GM12878 (cell line): ENCODE measurements at regions not wholly inside any gene's neighbourhood (a gene's known extent, or its start where the extent isn't known, plus 50 kb on each side); places are given as distances from the start of the nearest gene placed in this dataset.

Experiments used
- ATAC-seq: fragments of 200-7000 bp; cut with Tn5 transposase; 3 replicates; pipeline ENCODE4 v1.9.1; 2020; ENCODE audit warnings: mild to moderate bottlenecking, moderate library complexity
- BruUV-seq: library from RNA; stranded (reverse); fragments of 400-500 nt; replicated peaks from 2 replicates; lab custom pipeline; 2021; lab: Mats Ljungman, UMichigan
- CTCF ChIA-PET: fragments of 300-600 bp; sonication (Branson Sonifier 250); formaldehyde crosslinking; extraction: SDS; loops from one replicate; lab custom pipeline; 2021; ENCODE audit warnings: inconsistent platforms; lab: Yijun Ruan, JAX
- POLR2A ChIA-PET: fragments of 350-600 bp; formaldehyde crosslinking; extraction: SDS; loops from one replicate; lab custom pipeline; 2021; ENCODE audit warnings: inconsistent platforms; lab: Charles Lee
- RAD21 ChIA-PET: fragments of 300-600 bp; sonication (Branson Sonifier 250); formaldehyde crosslinking; loops from one replicate; lab custom pipeline; 2023; ENCODE audit warnings: antibody characterized with exemption; ENCODE audit not compliant: unreplicated experiment; lab: Charles Lee
- SMC1A ChIA-PET: fragments of 300-600 bp; sonication (Branson Sonifier 250); formaldehyde crosslinking; loops from one replicate; lab custom pipeline; 2023; ENCODE audit not compliant: unreplicated experiment, uncharacterized antibody; lab: Charles Lee
- DNase-seq: peaks from one replicate; pipeline ENCODE4 v3.0.0-alpha.2; 2011; ENCODE audit warnings: low read depth, low spot score
- FAIRE-seq: peaks from 3 replicates; lab custom pipeline; 2011; peaks lifted over from hg19 to GRCh38; lab: Jason Lieb, UNC
- H2AFZ ChIP-seq: 2 replicates; pipeline ENCODE4 v1.6.0; 2011; ENCODE audit warnings: low read depth, low read length, control low read depth; ENCODE audit not compliant: control insufficient read depth
- H3K27ac ChIP-seq: 2 replicates; pipeline ENCODE4 v1.5.1; 2011; ENCODE audit warnings: control low read depth; ENCODE audit not compliant: control insufficient read depth, insufficient read depth
- H3K27me3 ChIP-seq, 2 experiments: replicated peaks in 1 of 2; 2 replicates each; pipeline versions ENCODE4 v1.6.0 to v1.6.1; 2011; ENCODE audit warnings: low read length in 1 of 2; ENCODE audit not compliant: control insufficient read depth in 2 of 2, insufficient read depth in 2 of 2
- H3K36me3 ChIP-seq, 2 experiments: 2 replicates each; pipeline ENCODE4 v1.5.1; 2011; ENCODE audit warnings: low read length in 1 of 2; ENCODE audit not compliant: control insufficient read depth in 2 of 2, insufficient read depth in 2 of 2
- H3K4me1 ChIP-seq: 2 replicates; pipeline ENCODE4 v1.6.1; 2011; ENCODE audit warnings: mild to moderate bottlenecking, low read length, moderate library complexity, mixed read lengths; ENCODE audit not compliant: control insufficient read depth, insufficient read depth
- H3K4me2 ChIP-seq: 2 replicates; pipeline ENCODE4 v1.6.0; 2011; ENCODE audit warnings: control low read depth; ENCODE audit not compliant: control insufficient read depth, insufficient read depth
- H3K4me3 ChIP-seq: fragments of 200-600 bp; sonication (generic); 2 replicates; pipeline ENCODE4 v1.5.1; 2016
- H3K79me2 ChIP-seq: 2 replicates; pipeline ENCODE4 v1.6.0; 2011; ENCODE audit warnings: low read length; ENCODE audit not compliant: control insufficient read depth, insufficient read depth
- H3K9ac ChIP-seq: 2 replicates; pipeline ENCODE4 v1.8.0; 2011; ENCODE audit warnings: low read length, control low read depth, mixed read lengths; ENCODE audit not compliant: control insufficient read depth, insufficient read depth
- H3K9me3 ChIP-seq: replicated peaks from 3 replicates; pipeline ENCODE4 v1.5.1; 2011; ENCODE audit warnings: mild to moderate bottlenecking, low read length; ENCODE audit not compliant: control insufficient read depth, insufficient read depth
- H4K20me1 ChIP-seq: 2 replicates; pipeline ENCODE4 v1.6.0; 2011; ENCODE audit not compliant: control insufficient read depth, insufficient read depth
- BRCA1 ChIP-seq: IDR thresholded peaks from 2 replicates; pipeline ENCODE4 v1.6.1; 2011; ENCODE audit warnings: low read depth, low read length, improper control_type of control experiment
- DPF2 ChIP-seq: fragments of 450-650 bp; IDR thresholded peaks from 2 replicates; pipeline ENCODE4 v1.6.1; 2017; ENCODE audit warnings: mild to moderate bottlenecking
- FOXK2 ChIP-seq: fragments of 450-650 bp; IDR thresholded peaks from 2 replicates; pipeline ENCODE4 v1.6.1; 2017; ENCODE audit warnings: mild to moderate bottlenecking, moderate library complexity
- FOXM1 ChIP-seq: IDR thresholded peaks from 2 replicates; pipeline ENCODE4 v1.6.1; 2012; ENCODE audit warnings: low read depth, mild to moderate bottlenecking, inconsistent platforms, low read length, moderate library complexity
- IRF4 ChIP-seq: IDR thresholded peaks from 2 replicates; pipeline ENCODE4 v1.6.1; 2011; ENCODE audit warnings: low read depth, low read length
- MEF2B ChIP-seq: fragments of 450-650 bp; IDR thresholded peaks from 2 replicates; pipeline ENCODE4 v1.6.1; 2018; ENCODE audit warnings: mild to moderate bottlenecking, moderate library complexity; ENCODE audit not compliant: partially characterized antibody, poor library complexity, severe bottlenecking
- MXI1 ChIP-seq: fragments of 150-350 bp; IDR thresholded peaks from 2 replicates; pipeline ENCODE4 v1.6.1; 2011; ENCODE audit warnings: low read depth, mild to moderate bottlenecking, inconsistent platforms, low read length, improper control_type of control experiment
- NFXL1 ChIP-seq: fragments of 450-650 bp; IDR thresholded peaks from 2 replicates; pipeline ENCODE4 v1.6.1; 2017; ENCODE audit warnings: antibody characterized with exemption, mild to moderate bottlenecking, borderline replicate concordance
- NR2F1 ChIP-seq: fragments of 450-650 bp; conservative IDR thresholded peaks from 2 replicates; pipeline ENCODE4 v1.6.1; 2017; ENCODE audit warnings: mild to moderate bottlenecking
- PAX5 ChIP-seq: IDR thresholded peaks from 2 replicates; pipeline ENCODE4 v1.6.1; 2011; ENCODE audit warnings: low read depth, low read length, borderline replicate concordance
- PAX8 ChIP-seq: fragments of 450-650 bp; IDR thresholded peaks from 2 replicates; pipeline ENCODE4 v1.6.1; 2017; ENCODE audit warnings: mild to moderate bottlenecking, moderate library complexity
- POLR2AphosphoS2 ChIP-seq: IDR thresholded peaks from 2 replicates; pipeline ENCODE4 v1.6.1; 2011; ENCODE audit warnings: low read depth, mild to moderate bottlenecking, low read length, improper control_type of control experiment, moderate library complexity
- RAD21 ChIP-seq: IDR thresholded peaks from 2 replicates; pipeline ENCODE4 v1.6.1; 2011; ENCODE audit warnings: mild to moderate bottlenecking, low read depth, low read length, moderate library complexity; ENCODE audit not compliant: insufficient read depth
- RUNX3 ChIP-seq: IDR thresholded peaks from 2 replicates; pipeline ENCODE4 v1.6.1; 2012; ENCODE audit warnings: low read length, inconsistent platforms
- SRF ChIP-seq, 2 experiments: IDR thresholded peaks; 2 replicates each; pipeline ENCODE4 v1.6.1; 2011; ENCODE audit warnings: low read depth in 2 of 2, low read length in 2 of 2, mild to moderate bottlenecking in 1 of 2, moderate library complexity in 1 of 2
- YBX1 ChIP-seq: fragments of 450-650 bp; IDR thresholded peaks from 2 replicates; pipeline ENCODE4 v1.6.1; 2016; ENCODE audit warnings: antibody characterized with exemption
- ZNF384 ChIP-seq: IDR thresholded peaks from 2 replicates; pipeline ENCODE4 v1.6.1; 2012; ENCODE audit warnings: low read depth, mild to moderate bottlenecking, low read length, improper control_type of control experiment, borderline replicate concordance
- WGBS: methylation state at CpG from one replicate; pipeline ENCODE4 v1.1.6; 2016; ENCODE audit warnings: low lambda C conversion rate; ENCODE audit not compliant: insufficient replicate concordance, insufficient coverage; ENCODE audit errors: missing lambda C conversion rate; 5-methylcytosine and 5-hydroxymethylcytosine counted together
- in situ Hi-C: fragments of 300-500 bp; cut with MboI; formaldehyde crosslinking; loops from 9 replicates; pipeline ENCODE4 v1.14.3; 2018; ENCODE audit warnings: mixed read lengths
- intact Hi-C: fragments of 100-400 bp; cut with micrococcal nuclease; formaldehyde crosslinking; loops from one replicate; pipeline ENCODE4 v1.14.2; 2022; ENCODE audit not compliant: unreplicated experiment
- TF ChIP-seq, protein P1 (sequence below): IDR thresholded peaks from 2 replicates; pipeline ENCODE4 v1.6.1; 2012; ENCODE audit warnings: improper control_type of control experiment, low read depth, low read length; ENCODE audit not compliant: insufficient replicate concordance

DNA sequence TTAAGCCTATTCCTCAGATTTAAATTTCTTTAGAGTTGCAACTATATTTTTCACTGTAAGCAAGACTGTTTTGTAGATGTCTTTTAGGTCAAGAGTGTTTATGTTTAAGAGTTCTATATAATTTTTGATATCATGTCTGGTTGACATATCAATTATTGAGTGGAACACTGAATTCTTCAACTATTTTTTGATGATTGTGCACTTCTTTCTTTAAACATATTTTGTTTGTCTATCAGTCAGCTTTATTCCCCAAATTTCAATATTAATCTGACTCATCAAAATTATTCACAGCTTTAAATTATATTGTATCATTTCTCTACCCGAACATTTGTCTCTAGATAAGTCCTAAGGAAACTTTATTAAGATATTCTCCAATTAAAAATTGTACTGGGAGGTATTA, 933.6 kb upstream of the ROBO1 start:
- Histone ChIP-seq H3K4me3 (no peak overlapping the region), H3K27ac (no peak overlapping the region), H3K9ac (no peak overlapping the region), H3K36me3 (no peaks in the 10 kb centered on the region), H3K4me2 (no peak overlapping the region), H3K79me2 (no peaks in the 10 kb centered on the region), H4K20me1 (no peaks in the 10 kb centered on the region), H3K27me3 (no peaks in the 10 kb centered on the region), H3K4me1 (no peaks in the 10 kb centered on the region), H2AFZ (no peak overlapping the region), H3K9me3 (no peaks in the 10 kb centered on the region; the same call in 2 of the 3 replicates)
- SMC1A ChIA-PET = no interaction called here
- no peak for DNase-seq
- RAD21 ChIA-PET = no interaction called here
- no peak for FAIRE-seq
- in situ Hi-C loops = no loop called here
- CTCF ChIA-PET = interaction anchor here (1.2 kb wide), 1 partner anchor 15 kb away, joined by 3 read pairs; no protein-coding TSS in a partner anchor
- POLR2A ChIA-PET = no interaction called here
- BruUV-seq = no TSS peak
- intact Hi-C loops = loop anchor here (10.0 kb wide), 1 partner anchor 57 kb away; no protein-coding TSS in a partner anchor
- no peak for ATAC-seq
- no peak for TF ChIP-seq NFXL1
- no peak for TF ChIP-seq MXI1
- TF ChIP-seq FOXM1 = no peak
- no peak for TF ChIP-seq POLR2AphosphoS2
- TF ChIP-seq NR2F1 = no peak
- TF ChIP-seq IRF4 = no peak
- TF ChIP-seq DPF2 = no peak
- TF ChIP-seq RUNX3 = no peak
- TF ChIP-seq SRF (IDR thresholded peaks at IDR 0.05; ENCODE audit: low read depth in 2 of 2, low read length in 2 of 2) = no peak
- TF ChIP-seq ZNF384 = no peak
- no peak for TF ChIP-seq PAX8
- no peak for TF ChIP-seq RAD21
- TF ChIP-seq BRCA1 = no peak
- TF ChIP-seq, protein P1, sequence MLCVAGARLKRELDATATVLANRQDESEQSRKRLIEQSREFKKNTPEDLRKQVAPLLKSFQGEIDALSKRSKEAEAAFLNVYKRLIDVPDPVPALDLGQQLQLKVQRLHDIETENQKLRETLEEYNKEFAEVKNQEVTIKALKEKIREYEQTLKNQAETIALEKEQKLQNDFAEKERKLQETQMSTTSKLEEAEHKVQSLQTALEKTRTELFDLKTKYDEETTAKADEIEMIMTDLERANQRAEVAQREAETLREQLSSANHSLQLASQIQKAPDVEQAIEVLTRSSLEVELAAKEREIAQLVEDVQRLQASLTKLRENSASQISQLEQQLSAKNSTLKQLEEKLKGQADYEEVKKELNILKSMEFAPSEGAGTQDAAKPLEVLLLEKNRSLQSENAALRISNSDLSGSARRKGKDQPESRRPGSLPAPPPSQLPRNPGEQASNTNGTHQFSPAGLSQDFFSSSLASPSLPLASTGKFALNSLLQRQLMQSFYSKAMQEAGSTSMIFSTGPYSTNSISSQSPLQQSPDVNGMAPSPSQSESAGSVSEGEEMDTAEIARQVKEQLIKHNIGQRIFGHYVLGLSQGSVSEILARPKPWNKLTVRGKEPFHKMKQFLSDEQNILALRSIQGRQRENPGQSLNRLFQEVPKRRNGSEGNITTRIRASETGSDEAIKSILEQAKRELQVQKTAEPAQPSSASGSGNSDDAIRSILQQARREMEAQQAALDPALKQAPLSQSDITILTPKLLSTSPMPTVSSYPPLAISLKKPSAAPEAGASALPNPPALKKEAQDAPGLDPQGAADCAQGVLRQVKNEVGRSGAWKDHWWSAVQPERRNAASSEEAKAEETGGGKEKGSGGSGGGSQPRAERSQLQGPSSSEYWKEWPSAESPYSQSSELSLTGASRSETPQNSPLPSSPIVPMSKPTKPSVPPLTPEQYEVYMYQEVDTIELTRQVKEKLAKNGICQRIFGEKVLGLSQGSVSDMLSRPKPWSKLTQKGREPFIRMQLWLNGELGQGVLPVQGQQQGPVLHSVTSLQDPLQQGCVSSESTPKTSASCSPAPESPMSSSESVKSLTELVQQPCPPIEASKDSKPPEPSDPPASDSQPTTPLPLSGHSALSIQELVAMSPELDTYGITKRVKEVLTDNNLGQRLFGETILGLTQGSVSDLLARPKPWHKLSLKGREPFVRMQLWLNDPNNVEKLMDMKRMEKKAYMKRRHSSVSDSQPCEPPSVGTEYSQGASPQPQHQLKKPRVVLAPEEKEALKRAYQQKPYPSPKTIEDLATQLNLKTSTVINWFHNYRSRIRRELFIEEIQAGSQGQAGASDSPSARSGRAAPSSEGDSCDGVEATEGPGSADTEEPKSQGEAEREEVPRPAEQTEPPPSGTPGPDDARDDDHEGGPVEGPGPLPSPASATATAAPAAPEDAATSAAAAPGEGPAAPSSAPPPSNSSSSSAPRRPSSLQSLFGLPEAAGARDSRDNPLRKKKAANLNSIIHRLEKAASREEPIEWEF = no peak
- TF ChIP-seq PAX5 = no peak
- no peak for TF ChIP-seq MEF2B
- no peak for TF ChIP-seq YBX1
- TF ChIP-seq FOXK2 = no peak
- 54% methylated on average over 1 of the region's 1 CpG for WGBS
